K562 (cell line): ENCODE measurements at regions not wholly inside any gene's neighbourhood (a gene's known extent, or its start where the extent isn't known, plus 50 kb on each side); places are given as distances from the start of the nearest gene placed in this dataset.

Experiments used
- ATAC-seq: fragments of 200-7000 bp; cut with Tn5 transposase; 3 replicates; pipeline ENCODE4 v1.9.1; 2020; ENCODE audit warnings: moderate library complexity
- BruUV-seq: library from RNA; stranded (reverse); fragments of 400-500 nt; replicated peaks from 2 replicates; lab custom pipeline; 2021; lab: Mats Ljungman, UMichigan
- CTCF ChIA-PET: fragments of 300-600 bp; formaldehyde crosslinking; extraction: SDS; loops from one replicate; lab custom pipeline; 2021; ENCODE audit warnings: low intra/inter-chr PET ratio; lab: Yijun Ruan, JAX
- POLR2A ChIA-PET: fragments of 300-600, 350-650 bp; sonication (Branson Sonifier 250); formaldehyde crosslinking; extraction: SDS; loops from one replicate; lab custom pipeline; 2021; ENCODE audit warnings: antibody characterized with exemption, inconsistent platforms; lab: Yijun Ruan, JAX
- DNase-seq, 4 experiments: peaks; one replicate each; pipeline versions ENCODE4 v3.0.0 to v3.0.0-alpha.2; 2011 to 2018; ENCODE audit warnings: low spot score in 3 of 4, mixed read lengths in 3 of 4; ENCODE audit errors: extremely low read depth in 1 of 4
- FAIRE-seq: peaks from 2 replicates; lab custom pipeline; 2011; peaks lifted over from hg19 to GRCh38; lab: Jason Lieb, UNC
- H2AFZ ChIP-seq: 2 replicates; pipeline ENCODE4 v1.6.0; 2011; ENCODE audit warnings: low read depth, low read length, control low read depth, inconsistent platforms
- H3K27ac ChIP-seq: fragments of 200-600 bp; 3 replicates; pipeline ENCODE4 v1.8.0; 2011; ENCODE audit warnings: low read depth, mild to moderate bottlenecking, control low read depth, inconsistent platforms, low read length, moderate library complexity, mixed read lengths; ENCODE audit errors: extremely low read depth
- H3K27me3 ChIP-seq, 2 experiments: fragments of 300-600 bp in 1 of 2; 2 replicates in 1 of 2; 3 replicates in 1 of 2; pipeline versions ENCODE4 v1.6.0 to v1.8.0; 2011; ENCODE audit warnings: inconsistent platforms in 2 of 2, low read length in 2 of 2, mild to moderate bottlenecking in 1 of 2, mixed read lengths in 1 of 2, moderate library complexity in 1 of 2; ENCODE audit not compliant: control insufficient read depth in 2 of 2, insufficient read depth in 2 of 2
- H3K36me3 ChIP-seq: fragments of 300-600 bp; 3 replicates; pipeline ENCODE4 v1.8.0; 2011; ENCODE audit warnings: mild to moderate bottlenecking, low read length, inconsistent platforms; ENCODE audit not compliant: control insufficient read depth, insufficient read depth
- H3K4me1 ChIP-seq, 2 experiments: fragments of 200-600 bp in 1 of 2; replicated peaks in 1 of 2; 2 replicates in 1 of 2; 3 replicates in 1 of 2; pipeline versions ENCODE4 v1.5.1 to v1.8.0; 2011; ENCODE audit warnings: inconsistent platforms in 2 of 2, low read length in 2 of 2, mild to moderate bottlenecking in 1 of 2, mixed read lengths in 1 of 2, moderate library complexity in 1 of 2; ENCODE audit not compliant: control insufficient read depth in 2 of 2, insufficient read depth in 2 of 2
- H3K4me2 ChIP-seq: 2 replicates; pipeline ENCODE4 v1.6.1; 2011; ENCODE audit warnings: low read length, control low read depth, inconsistent platforms, mixed read lengths; ENCODE audit not compliant: insufficient read depth
- H3K4me3 ChIP-seq: fragments of 200-600 bp; sonication (generic), shearing (Covaris generic); 2 replicates; pipeline ENCODE4 v1.5.1; 2016; ENCODE audit warnings: control low read depth, inconsistent platforms
- H3K79me2 ChIP-seq: fragments of 200-600 bp; 3 replicates; pipeline ENCODE4 v1.8.0; 2011; ENCODE audit warnings: low read length, inconsistent platforms; ENCODE audit not compliant: control insufficient read depth, insufficient read depth
- H3K9ac ChIP-seq, 2 experiments: 2 replicates each; pipeline versions ENCODE4 v1.6.0 to v1.6.1; 2011; ENCODE audit warnings: low read depth in 2 of 2, low read length in 2 of 2, control low read depth in 1 of 2, inconsistent platforms in 1 of 2, mild to moderate bottlenecking in 1 of 2, mixed read lengths in 1 of 2; ENCODE audit not compliant: insufficient read depth in 1 of 2
- H3K9me1 ChIP-seq: one replicate; pipeline ENCODE4 v1.6.0; 2011; ENCODE audit warnings: inconsistent platforms, mild to moderate bottlenecking, low read length, moderate library complexity; ENCODE audit not compliant: control insufficient read depth, insufficient read depth
- H3K9me3 ChIP-seq: replicated peaks from 2 replicates; pipeline ENCODE4 v1.5.1; 2011; ENCODE audit warnings: low read depth, low read length, inconsistent platforms; ENCODE audit not compliant: control insufficient read depth, insufficient read depth
- H4K20me1 ChIP-seq: replicated peaks from 2 replicates; pipeline ENCODE4 v1.6.1; 2011; ENCODE audit warnings: low read length, inconsistent platforms, mixed read lengths; ENCODE audit not compliant: control insufficient read depth, insufficient read depth
- FOXJ3 ChIP-seq: sonication (generic); formaldehyde crosslinking; IDR thresholded peaks from 2 replicates; pipeline ENCODE4 v1.4.0; 2020; ENCODE audit warnings: mild to moderate bottlenecking, missing genetic modification reagents
- SLC30A9 ChIP-seq: fragments of 250-450 bp; sonication (Bioruptor Pico); IDR thresholded peaks from 2 replicates; pipeline ENCODE4 v1.8.0; 2022; ENCODE audit warnings: mild to moderate bottlenecking, moderate library complexity
- in situ Hi-C: fragments of 300-500 bp; cut with MboI; formaldehyde crosslinking; loops from 4 replicates; pipeline ENCODE4 v1.15.0; 2018; ENCODE audit warnings: inconsistent platforms, mixed read lengths
- intact Hi-C: fragments of 100-400 bp; cut with micrococcal nuclease; formaldehyde crosslinking; loops from 2 replicates; pipeline ENCODE4 v1.14.2; 2022
- TF ChIP-seq, protein P1 (sequence below): fragments of 250-450 bp; sonication (Bioruptor Pico); IDR thresholded peaks from 2 replicates; pipeline ENCODE4 v1.8.0; 2021; ENCODE audit warnings: moderate library complexity, mild to moderate bottlenecking, inconsistent platforms
- TF ChIP-seq, protein P2 (sequence below), 2 experiments: fragments of 450-650 bp; IDR thresholded peaks; 2 replicates each; pipeline ENCODE4 v1.6.1; 2016; ENCODE audit warnings: mild to moderate bottlenecking in 2 of 2, borderline replicate concordance in 1 of 2, low read depth in 1 of 2, moderate library complexity in 1 of 2
- TF ChIP-seq, protein P3 (sequence below), 2 experiments: fragments of 450-650 bp; formaldehyde crosslinking in 1 of 2; IDR thresholded peaks; 2 replicates each; pipeline versions ENCODE4 v1.4.0 to v1.6.1; 2014 to 2020; ENCODE audit warnings: mild to moderate bottlenecking in 2 of 2, borderline replicate concordance in 1 of 2, low read depth in 1 of 2

DNA sequence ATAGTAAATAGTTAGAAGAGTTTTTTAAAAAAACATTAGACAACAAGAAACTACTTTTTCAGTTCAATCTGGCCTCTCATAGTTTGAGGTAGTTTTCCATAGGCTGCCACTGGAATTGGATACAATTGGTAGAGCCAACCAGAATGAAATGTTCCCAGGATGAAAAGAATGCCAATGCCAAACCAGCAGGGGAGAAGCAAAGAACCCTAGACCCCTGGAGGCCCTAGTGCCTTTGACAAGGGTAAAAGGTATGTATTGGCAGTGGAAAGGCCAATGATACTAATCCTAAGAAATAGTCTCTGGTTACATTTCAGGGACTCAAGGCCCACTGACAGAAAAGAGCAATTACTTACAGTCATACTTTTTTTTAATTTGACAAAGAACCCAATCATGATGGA lies 77.4 kb upstream of the SEM1 start:
- ATAC-seq = no peak
- intact Hi-C loops (loop anchor here (10.0 kb wide), 1 partner anchor 782 kb away; no protein-coding TSS in a partner anchor), in situ Hi-C loops (no loop called here)
- TF ChIP-seq, protein P1, sequence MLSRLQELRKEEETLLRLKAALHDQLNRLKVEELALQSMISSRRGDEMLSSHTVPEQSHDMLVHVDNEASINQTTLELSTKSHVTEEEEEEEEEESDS (CRISPR knock-in tag) = no peak
- TF ChIP-seq SLC30A9 (no peak), FOXJ3 (CRISPR knock-in tag) (no peak)
- TF ChIP-seq, protein P2, sequence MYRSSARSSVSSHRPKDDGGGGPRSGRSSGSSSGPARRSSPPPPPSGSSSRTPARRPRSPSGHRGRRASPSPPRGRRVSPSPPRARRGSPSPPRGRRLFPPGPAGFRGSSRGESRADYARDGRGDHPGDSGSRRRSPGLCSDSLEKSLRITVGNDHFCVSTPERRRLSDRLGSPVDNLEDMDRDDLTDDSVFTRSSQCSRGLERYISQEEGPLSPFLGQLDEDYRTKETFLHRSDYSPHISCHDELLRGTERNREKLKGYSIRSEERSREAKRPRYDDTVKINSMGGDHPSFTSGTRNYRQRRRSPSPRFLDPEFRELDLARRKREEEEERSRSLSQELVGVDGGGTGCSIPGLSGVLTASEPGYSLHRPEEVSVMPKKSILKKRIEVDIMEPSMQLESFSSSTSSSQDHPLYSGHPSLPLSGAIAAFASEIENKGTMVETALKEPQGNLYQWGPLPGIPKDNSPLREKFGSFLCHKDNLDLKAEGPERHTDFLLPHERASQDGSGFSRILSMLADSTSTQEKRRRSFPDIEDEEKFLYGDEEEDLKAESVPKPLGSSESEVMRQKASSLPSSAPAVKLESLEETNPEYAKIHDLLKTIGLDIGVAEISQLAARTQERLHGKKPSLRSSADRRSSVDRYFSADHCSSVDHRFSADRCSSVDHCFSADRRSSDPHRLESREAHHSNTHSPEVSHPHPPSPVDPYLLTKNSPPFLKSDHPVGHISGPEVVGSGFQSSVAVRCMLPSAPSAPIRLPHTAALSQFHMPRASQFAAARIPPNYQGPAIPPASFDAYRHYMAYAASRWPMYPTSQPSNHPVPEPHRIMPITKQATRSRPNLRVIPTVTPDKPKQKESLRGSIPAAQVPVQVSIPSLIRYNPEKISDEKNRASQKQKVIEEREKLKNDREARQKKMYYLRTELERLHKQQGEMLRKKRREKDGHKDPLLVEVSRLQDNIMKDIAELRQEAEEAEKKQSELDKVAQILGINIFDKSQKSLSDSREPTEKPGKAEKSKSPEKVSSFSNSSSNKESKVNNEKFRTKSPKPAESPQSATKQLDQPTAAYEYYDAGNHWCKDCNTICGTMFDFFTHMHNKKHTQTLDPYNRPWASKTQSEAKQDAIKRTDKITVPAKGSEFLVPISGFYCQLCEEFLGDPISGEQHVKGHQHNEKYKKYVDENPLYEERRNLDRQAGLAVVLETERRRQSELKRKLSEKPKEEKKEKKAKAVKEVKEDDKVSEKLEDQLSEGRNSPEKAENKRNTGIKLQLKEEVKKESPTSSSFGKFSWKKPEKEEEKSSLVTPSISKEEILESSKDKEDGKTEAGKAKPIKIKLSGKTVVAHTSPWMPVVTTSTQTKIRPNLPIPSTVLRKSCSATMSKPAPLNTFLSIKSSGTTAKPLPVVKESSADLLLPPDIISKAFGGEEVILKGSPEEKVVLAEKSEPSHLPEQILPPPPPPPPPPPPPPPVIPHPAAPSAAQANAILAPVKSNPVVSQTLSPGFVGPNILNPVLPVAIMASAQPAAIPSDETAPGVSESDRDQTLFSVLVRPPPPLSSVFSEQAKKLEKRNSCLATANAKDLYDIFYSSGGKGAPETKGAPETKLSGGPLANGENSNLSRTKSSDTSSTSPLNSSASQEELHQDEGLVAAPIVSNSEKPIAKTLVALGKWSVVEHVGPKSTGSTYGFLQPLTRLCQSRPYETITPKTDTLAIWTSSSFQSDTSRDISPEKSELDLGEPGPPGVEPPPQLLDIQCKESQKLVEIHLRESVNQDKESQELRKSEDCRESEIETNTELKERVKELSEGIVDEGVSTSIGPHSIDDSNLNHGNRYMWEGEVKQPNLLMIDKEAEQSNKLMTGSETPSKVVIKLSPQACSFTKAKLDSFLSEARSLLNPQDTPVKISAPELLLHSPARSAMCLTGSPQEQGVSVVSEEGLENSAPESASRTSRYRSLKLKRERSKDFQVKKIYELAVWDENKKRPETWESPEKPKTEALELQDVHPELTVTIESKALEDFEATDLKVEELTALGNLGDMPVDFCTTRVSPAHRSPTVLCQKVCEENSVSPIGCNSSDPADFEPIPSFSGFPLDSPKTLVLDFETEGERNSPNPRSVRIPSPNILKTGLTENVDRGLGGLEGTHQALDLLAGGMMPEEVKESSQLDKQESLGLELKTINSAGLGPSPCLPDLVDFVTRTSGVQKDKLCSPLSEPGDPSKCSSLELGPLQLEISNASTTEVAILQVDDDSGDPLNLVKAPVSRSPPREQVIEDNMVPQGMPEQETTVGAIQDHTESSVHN (IDR thresholded peaks at IDR 0.05; ENCODE audit: borderline replicate concordance in 1 of 2, low read depth in 1 of 2) = no peak
- TF ChIP-seq, protein P3, sequence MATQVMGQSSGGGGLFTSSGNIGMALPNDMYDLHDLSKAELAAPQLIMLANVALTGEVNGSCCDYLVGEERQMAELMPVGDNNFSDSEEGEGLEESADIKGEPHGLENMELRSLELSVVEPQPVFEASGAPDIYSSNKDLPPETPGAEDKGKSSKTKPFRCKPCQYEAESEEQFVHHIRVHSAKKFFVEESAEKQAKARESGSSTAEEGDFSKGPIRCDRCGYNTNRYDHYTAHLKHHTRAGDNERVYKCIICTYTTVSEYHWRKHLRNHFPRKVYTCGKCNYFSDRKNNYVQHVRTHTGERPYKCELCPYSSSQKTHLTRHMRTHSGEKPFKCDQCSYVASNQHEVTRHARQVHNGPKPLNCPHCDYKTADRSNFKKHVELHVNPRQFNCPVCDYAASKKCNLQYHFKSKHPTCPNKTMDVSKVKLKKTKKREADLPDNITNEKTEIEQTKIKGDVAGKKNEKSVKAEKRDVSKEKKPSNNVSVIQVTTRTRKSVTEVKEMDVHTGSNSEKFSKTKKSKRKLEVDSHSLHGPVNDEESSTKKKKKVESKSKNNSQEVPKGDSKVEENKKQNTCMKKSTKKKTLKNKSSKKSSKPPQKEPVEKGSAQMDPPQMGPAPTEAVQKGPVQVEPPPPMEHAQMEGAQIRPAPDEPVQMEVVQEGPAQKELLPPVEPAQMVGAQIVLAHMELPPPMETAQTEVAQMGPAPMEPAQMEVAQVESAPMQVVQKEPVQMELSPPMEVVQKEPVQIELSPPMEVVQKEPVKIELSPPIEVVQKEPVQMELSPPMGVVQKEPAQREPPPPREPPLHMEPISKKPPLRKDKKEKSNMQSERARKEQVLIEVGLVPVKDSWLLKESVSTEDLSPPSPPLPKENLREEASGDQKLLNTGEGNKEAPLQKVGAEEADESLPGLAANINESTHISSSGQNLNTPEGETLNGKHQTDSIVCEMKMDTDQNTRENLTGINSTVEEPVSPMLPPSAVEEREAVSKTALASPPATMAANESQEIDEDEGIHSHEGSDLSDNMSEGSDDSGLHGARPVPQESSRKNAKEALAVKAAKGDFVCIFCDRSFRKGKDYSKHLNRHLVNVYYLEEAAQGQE (IDR thresholded peaks at IDR 0.05; ENCODE audit: borderline replicate concordance) = no peak
- TF ChIP-seq, protein P3 (CRISPR knock-in tag; IDR thresholded peaks at IDR 0.05; ENCODE audit: low read depth) = no peak

More for the DNA sequence above, 77.4 kb upstream of the SEM1 start:
- Histone ChIP-seq H3K9me1 (no peaks in the 10 kb centered on the region), H3K9me3 (no peaks in the 10 kb centered on the region), H3K9ac (no peak overlapping the region), H3K27ac (no peak overlapping the region), H3K4me3 (no peak overlapping the region), H4K20me1 (no peaks in the 10 kb centered on the region), H3K79me2 (no peaks in the 10 kb centered on the region), H3K4me2 (no peak overlapping the region), H3K4me1 (no peaks in the 10 kb centered on the region), H3K36me3 (no peaks in the 10 kb centered on the region), H3K27me3 (peaks cover 0 to 4% of the 10 kb centered on the region in 2 experiments; a peak in 3 of 5 replicates), H2AFZ (no peak overlapping the region)
- no peak for DNase-seq
- no peak for FAIRE-seq
- CTCF ChIA-PET = no interaction called here
- POLR2A ChIA-PET = no interaction called here
- no TSS peak for BruUV-seq
